ENCODE measurements at regions not wholly inside any gene's neighbourhood (a gene's known extent, or its start where the extent isn't known, plus 50 kb on each side); places are given as distances from the start of the nearest gene placed in this dataset.

- DNase-seq (ENCODE audit: low read depth, low spot score) (no peak), ATAC-seq (no peak)
- RAD21 ChIA-PET (ENCODE audit: low non-redundant PET in 1 of 2, low total read pairs in 2 of 2, uncharacterized antibody in 2 of 2, unreplicated experiment in 2 of 2): no interaction called here
- H3K9ac ChIP-seq (ENCODE audit: low read length): no peak overlapping the region
- no peaks in the 10 kb centered on the region for H3K9me2 ChIP-seq (ENCODE audit: insufficient read depth)
- no peak overlapping the region for H2AFZ ChIP-seq (ENCODE audit: low read depth, low read length, poor library complexity, severe bottlenecking)
- POLR2A ChIA-PET: no interaction called here
- H3K9me3 ChIP-seq (ENCODE audit: control insufficient read depth in 1 of 2, insufficient read depth in 1 of 2, low read depth in 1 of 2, low read length in 2 of 2): no peaks in the 10 kb centered on the region
- CTCF ChIA-PET: no interaction called here
- TF ChIP-seq EZH2phosphoT487 (IDR thresholded peaks at IDR 0.05; ENCODE audit: borderline replicate concordance) (no peak), CEBPB (IDR thresholded peaks at IDR 0.05; ENCODE audit: low read depth) (no peak), TCF7L2 (IDR thresholded peaks at IDR 0.05; ENCODE audit: borderline replicate concordance, extremely low read depth, insufficient read depth, insufficient read length) (no peak), YY1 (IDR thresholded peaks at IDR 0.05; ENCODE audit: extremely low read depth, insufficient replicate concordance, low read depth, low read length) (no peak), ELF1 (IDR thresholded peaks at IDR 0.05; ENCODE audit: borderline replicate concordance, low read depth) (no peak), SRF (IDR thresholded peaks at IDR 0.05; ENCODE audit: low read depth) (no peak), POLR2A (IDR thresholded peaks at IDR 0.05; ENCODE audit: borderline replicate concordance, extremely low read depth, insufficient read depth, insufficient read length) (no peak), EGR1 (IDR thresholded peaks at IDR 0.05; ENCODE audit: low read depth) (no peak), POLR2AphosphoS5 (IDR thresholded peaks at IDR 0.05; ENCODE audit: low read depth, low read length) (no peak), CBX3 (IDR thresholded peaks at IDR 0.05; ENCODE audit: low read depth) (no peak)
- H3K79me2 ChIP-seq (ENCODE audit: insufficient read depth, low read length): no peaks in the 10 kb centered on the region
- H3K4me1 ChIP-seq (ENCODE audit: control insufficient read depth in 1 of 2, insufficient read depth in 2 of 2, low read length in 2 of 2): no peaks in the 10 kb centered on the region
- H3K36me3 ChIP-seq (ENCODE audit: control insufficient read depth in 1 of 2, insufficient read depth in 2 of 2, low read length in 2 of 2): no peaks in the 10 kb centered on the region
- H4K20me1 ChIP-seq (ENCODE audit: insufficient read depth): no peaks in the 10 kb centered on the region
- no peak overlapping the region for H3K4me2 ChIP-seq (ENCODE audit: low read length)
- no peak overlapping the region for H3K4me3 ChIP-seq (replicated peaks in 1 of 2; ENCODE audit: low read depth in 1 of 2, low read length in 2 of 2)
- intact Hi-C loops (cut with micrococcal nuclease): no loop called here
- no peak overlapping the region for H3K27ac ChIP-seq (ENCODE audit: low read depth, low read length)
- BruUV-seq (replicated peaks): no TSS peak
- no peaks in the 10 kb centered on the region for H3K27me3 ChIP-seq (ENCODE audit: insufficient read depth, low read length)
Observed at GRCh38 chr13:44662515-44662914, 86.4 kb upstream of the TSC22D1 start.

GRCh38 chr13:44661936-44662335 lies 85.8 kb upstream of the TSC22D1 start:
- ATAC-seq (no peak), DNase-seq (ENCODE audit: low read depth, low spot score) (no peak)
- Histone ChIP-seq H3K36me3 (ENCODE audit: control insufficient read depth in 1 of 2, insufficient read depth in 2 of 2, low read length in 2 of 2) (no peaks in the 10 kb centered on the region), H3K27me3 (ENCODE audit: insufficient read depth, low read length) (no peaks in the 10 kb centered on the region), H3K4me1 (ENCODE audit: control insufficient read depth in 1 of 2, insufficient read depth in 2 of 2, low read length in 2 of 2) (no peaks in the 10 kb centered on the region), H3K27ac (ENCODE audit: low read depth, low read length) (no peak overlapping the region), H3K9me3 (ENCODE audit: control insufficient read depth in 1 of 2, insufficient read depth in 1 of 2, low read depth in 1 of 2, low read length in 2 of 2) (no peaks in the 10 kb centered on the region), H3K4me3 (replicated peaks in 1 of 2; ENCODE audit: low read depth in 1 of 2, low read length in 2 of 2) (no peak overlapping the region), H4K20me1 (ENCODE audit: insufficient read depth) (no peaks in the 10 kb centered on the region), H2AFZ (ENCODE audit: low read depth, low read length, poor library complexity, severe bottlenecking) (no peak overlapping the region), H3K9me2 (ENCODE audit: insufficient read depth) (no peaks in the 10 kb centered on the region), H3K79me2 (ENCODE audit: insufficient read depth, low read length) (no peaks in the 10 kb centered on the region), H3K9ac (ENCODE audit: low read length) (no peak overlapping the region), H3K4me2 (ENCODE audit: low read length) (no peak overlapping the region)
- ChIA-PET CTCF (no interaction called here), RAD21 (ENCODE audit: low non-redundant PET in 1 of 2, low total read pairs in 2 of 2, uncharacterized antibody in 2 of 2, unreplicated experiment in 2 of 2) (no interaction called here), POLR2A (no interaction called here)
- TF ChIP-seq EZH2phosphoT487 (IDR thresholded peaks at IDR 0.05; ENCODE audit: borderline replicate concordance) (no peak), POLR2AphosphoS5 (IDR thresholded peaks at IDR 0.05; ENCODE audit: low read depth, low read length) (no peak), CTCF (IDR thresholded peaks at IDR 0.05 in 2 of 3, conservative IDR thresholded peaks at IDR 0.05 in 1 of 3; ENCODE audit: borderline replicate concordance in 1 of 3, insufficient read depth in 1 of 3, low read depth in 2 of 3, low read length in 2 of 3) (no peak)
- BruUV-seq (replicated peaks): no TSS peak
- intact Hi-C loops (cut with micrococcal nuclease): no loop called here

Measured in HCT116 (cell line).